NCI-H1105 (cell line): ENCODE measurements at regions not wholly inside any gene's neighbourhood (a gene's known extent, or its start where the extent isn't known, plus 50 kb on each side); places are given as distances from the start of the nearest gene placed in this dataset.

Experiments
- DNase-seq: peaks from one replicate; lab custom pipeline; 2025; lab: John Stamatoyannopoulos, UW

GRCh38 chr13:78228211-78228610, 309.6 kb upstream of the EDNRB start:
- no peak for DNase-seq

- DNase-seq = no peak
Measured at GRCh38 chr13:78227709-78228108, 309.1 kb upstream of the EDNRB start.

- DNase-seq = no peak
Measured at GRCh38 chr13:78215458-78216108, 297.0 kb upstream of the EDNRB start.

- no peak for DNase-seq
Measured at GRCh38 chr13:78201411-78201810, 282.8 kb upstream of the EDNRB start.

- DNase-seq = no peak
Measured at GRCh38 chr13:78198821-78199220, 280.2 kb upstream of the EDNRB start.

GRCh38 chr13:78198419-78198818, 279.8 kb upstream of the EDNRB start:
- no peak for DNase-seq

- no peak for DNase-seq
Measured at GRCh38 chr13:78197231-78197630, 278.6 kb upstream of the EDNRB start.

GRCh38 chr13:78194904-78195639, 276.4 kb upstream of the EDNRB start:
- no peak for DNase-seq

GRCh38 chr13:78193846-78194245, 275.2 kb upstream of the EDNRB start:
- no peak for DNase-seq

GRCh38 chr13:78192716-78193115, 274.1 kb upstream of the EDNRB start:
- DNase-seq = no peak

- DNase-seq = no peak
Measured at GRCh38 chr13:78190296-78190695, 271.7 kb upstream of the EDNRB start.

GRCh38 chr13:78187781-78188180, 269.1 kb upstream of the EDNRB start:
- no peak for DNase-seq

GRCh38 chr13:78185700-78186099, 267.1 kb upstream of the EDNRB start:
- no peak for DNase-seq

GRCh38 chr13:78183732-78184131, 265.1 kb upstream of the EDNRB start:
- DNase-seq = no peak

- DNase-seq = no peak
Measured at GRCh38 chr13:78182813-78183212, 264.2 kb upstream of the EDNRB start.

GRCh38 chr13:78177306-78177705, 258.7 kb upstream of the EDNRB start:
- no peak for DNase-seq

GRCh38 chr13:78176880-78177279, 258.2 kb upstream of the EDNRB start:
- DNase-seq = no peak

- DNase-seq = no peak
Measured at GRCh38 chr13:78169386-78169785, 250.8 kb upstream of the EDNRB start.

GRCh38 chr13:78168981-78169380, 250.3 kb upstream of the EDNRB start:
- DNase-seq = no peak

- DNase-seq = no peak
Measured at GRCh38 chr13:78161266-78161665, 242.6 kb upstream of the EDNRB start.

- DNase-seq = no peak
Measured at GRCh38 chr13:78160793-78161192, 242.2 kb upstream of the EDNRB start.

GRCh38 chr13:78152415-78152814, 233.8 kb upstream of the EDNRB start:
- DNase-seq = no peak

- DNase-seq = no peak
Measured at GRCh38 chr13:78147905-78148304, 229.3 kb upstream of the EDNRB start.

- DNase-seq = no peak
Measured at GRCh38 chr13:78145276-78145675, 226.6 kb upstream of the EDNRB start.
